Mucosa of descending colon (tissue), 3 donors: ENCODE measurements at regions not wholly inside any gene's neighbourhood (a gene's known extent, or its start where the extent isn't known, plus 50 kb on each side); places are given as distances from the start of the nearest gene placed in this dataset.

ENCODE experiments used
- ATAC-seq: fragments of 200-7000 bp; cut with Tn5 transposase; one replicate; pipeline ENCODE4 v1.9.1; 2020; ENCODE audit warnings: mild to moderate bottlenecking, moderate library complexity
- DNase-seq, 3 donors: peaks; one replicate each; pipeline ENCODE4 v3.0.0-alpha.2; 2020
- H3K36me3 ChIP-seq: fragments of 200-600 bp; one replicate; pipeline ENCODE4 v1.8.0; 2021; ENCODE audit warnings: low read depth, mild to moderate bottlenecking
- H3K4me1 ChIP-seq: fragments of 200-600 bp; one replicate; pipeline ENCODE4 v1.8.0; 2021; ENCODE audit warnings: low read depth, mild to moderate bottlenecking
- H3K4me3 ChIP-seq: fragments of 200-600 bp; one replicate; pipeline ENCODE4 v1.8.0; 2021; ENCODE audit warnings: mild to moderate bottlenecking
- H3K9me3 ChIP-seq: fragments of 200-600 bp; one replicate; pipeline ENCODE4 v1.8.0; 2021; ENCODE audit warnings: mild to moderate bottlenecking
- intact Hi-C, 2 donors: fragments of 100-400 bp; cut with DNase I in 1 of 2; cut with micrococcal nuclease in 1 of 2; formaldehyde crosslinking; loops; one replicate each; pipeline versions ENCODE4 v1.11.0 to v1.11.1; 2022; cut with DNase I, micrococcal nuclease
- TF ChIP-seq, protein P1 (sequence below): fragments of 200-600 bp; IDR thresholded peaks from one replicate; pipeline ENCODE4 v1.8.0; 2022; ENCODE audit warnings: antibody characterized with exemption, mild to moderate bottlenecking
- donor health status: DM: no; HTN: no; CAD: no; lungs with moderate emphysema.
- donor health status: DM: no; HTN: no; CAD: no.
- donor health status: DM: no; HTN: yes; CAD: no.

DNA sequence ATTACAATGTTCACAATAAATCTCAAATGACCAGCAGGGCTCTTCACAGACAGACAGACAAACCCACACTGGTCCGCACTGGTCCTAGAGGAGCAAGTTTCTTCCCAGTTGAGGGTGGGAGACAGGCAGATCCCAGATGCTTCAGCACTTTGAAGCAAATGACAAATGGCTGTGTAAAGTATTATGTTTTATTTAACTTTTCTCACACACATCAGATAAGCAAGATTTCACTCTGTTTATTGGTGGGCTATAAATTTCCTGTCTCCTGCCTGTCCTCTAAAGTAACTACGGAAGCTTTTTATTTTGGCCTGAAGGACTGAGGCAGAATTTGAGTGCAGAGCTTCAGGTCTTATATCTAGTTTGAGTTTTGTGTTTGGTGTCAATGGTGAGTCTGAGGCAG, 174.7 kb upstream of the MTNR1B start:
- ATAC-seq (no peak), DNase-seq (no peak)
- H3K4me3 ChIP-seq: no peak overlapping the region
- no peaks in the 10 kb centered on the region for H3K36me3 ChIP-seq
- H3K4me1 ChIP-seq: no peaks in the 10 kb centered on the region
- no peaks in the 10 kb centered on the region for H3K9me3 ChIP-seq
- intact Hi-C loops: no loop called here
- TF ChIP-seq, protein P1, sequence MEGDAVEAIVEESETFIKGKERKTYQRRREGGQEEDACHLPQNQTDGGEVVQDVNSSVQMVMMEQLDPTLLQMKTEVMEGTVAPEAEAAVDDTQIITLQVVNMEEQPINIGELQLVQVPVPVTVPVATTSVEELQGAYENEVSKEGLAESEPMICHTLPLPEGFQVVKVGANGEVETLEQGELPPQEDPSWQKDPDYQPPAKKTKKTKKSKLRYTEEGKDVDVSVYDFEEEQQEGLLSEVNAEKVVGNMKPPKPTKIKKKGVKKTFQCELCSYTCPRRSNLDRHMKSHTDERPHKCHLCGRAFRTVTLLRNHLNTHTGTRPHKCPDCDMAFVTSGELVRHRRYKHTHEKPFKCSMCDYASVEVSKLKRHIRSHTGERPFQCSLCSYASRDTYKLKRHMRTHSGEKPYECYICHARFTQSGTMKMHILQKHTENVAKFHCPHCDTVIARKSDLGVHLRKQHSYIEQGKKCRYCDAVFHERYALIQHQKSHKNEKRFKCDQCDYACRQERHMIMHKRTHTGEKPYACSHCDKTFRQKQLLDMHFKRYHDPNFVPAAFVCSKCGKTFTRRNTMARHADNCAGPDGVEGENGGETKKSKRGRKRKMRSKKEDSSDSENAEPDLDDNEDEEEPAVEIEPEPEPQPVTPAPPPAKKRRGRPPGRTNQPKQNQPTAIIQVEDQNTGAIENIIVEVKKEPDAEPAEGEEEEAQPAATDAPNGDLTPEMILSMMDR: no peak

GRCh38 chr11:92796744-92797143, 172.7 kb upstream of the MTNR1B start:
- H3K9me3 ChIP-seq: no peaks in the 10 kb centered on the region
- DNase-seq: no peak
- H3K36me3 ChIP-seq: no peaks in the 10 kb centered on the region
- no peaks in the 10 kb centered on the region for H3K4me1 ChIP-seq
- no peak overlapping the region for H3K4me3 ChIP-seq
- TF ChIP-seq, protein P1: no peak
- ATAC-seq: no peak
- intact Hi-C loops: no loop called here

DNA sequence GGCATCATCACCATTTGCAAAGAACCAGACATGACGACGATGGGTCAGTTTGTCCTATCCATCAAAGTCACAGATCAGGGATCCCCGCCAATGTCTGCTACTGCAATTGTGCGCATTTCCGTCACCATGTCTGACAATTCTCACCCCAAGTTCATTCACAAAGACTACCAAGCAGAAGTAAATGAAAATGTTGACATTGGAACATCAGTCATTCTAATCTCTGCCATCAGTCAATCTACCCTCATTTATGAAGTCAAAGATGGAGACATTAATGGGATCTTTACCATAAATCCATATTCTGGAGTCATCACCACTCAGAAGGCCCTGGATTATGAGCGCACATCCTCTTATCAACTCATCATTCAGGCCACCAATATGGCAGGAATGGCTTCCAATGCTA, 171.6 kb upstream of the MTNR1B start:
- Histone ChIP-seq H3K4me1 (no peaks in the 10 kb centered on the region), H3K4me3 (no peak overlapping the region), H3K36me3 (no peaks in the 10 kb centered on the region), H3K9me3 (no peaks in the 10 kb centered on the region)
- no peak for ATAC-seq
- no peak for DNase-seq
- TF ChIP-seq, protein P1: no peak
- intact Hi-C loops: no loop called here

GRCh38 chr11:92801685-92802084, 167.8 kb upstream of the MTNR1B start:
- DNase-seq: no peak
- intact Hi-C loops: no loop called here
- TF ChIP-seq, protein P1: no peak
- no peaks in the 10 kb centered on the region for H3K36me3 ChIP-seq
- ATAC-seq: no peak
- H3K4me3 ChIP-seq: no peak overlapping the region
- H3K9me3 ChIP-seq: no peaks in the 10 kb centered on the region
- H3K4me1 ChIP-seq: no peaks in the 10 kb centered on the region

DNA sequence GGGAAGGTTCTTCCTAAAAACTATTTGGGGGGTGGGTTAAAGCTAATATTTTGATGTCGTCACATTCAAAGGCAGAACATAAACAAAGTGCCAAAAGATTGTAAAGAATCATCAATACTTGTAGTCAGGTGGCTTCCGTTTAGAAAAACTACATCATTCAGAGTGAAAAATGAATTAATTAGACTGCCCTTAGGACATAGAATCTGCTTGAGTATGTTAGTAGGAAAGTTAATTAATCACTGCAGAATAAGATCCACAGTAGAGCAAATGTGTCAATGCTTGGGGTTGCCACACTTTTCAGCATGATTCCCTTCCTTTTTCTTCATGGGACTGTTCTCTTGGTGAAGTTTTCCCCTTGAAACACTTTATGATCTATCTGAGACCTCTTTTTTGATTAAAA, 166.8 kb upstream of the MTNR1B start:
- H3K4me3 ChIP-seq: no peak overlapping the region
- H3K4me1 ChIP-seq: no peaks in the 10 kb centered on the region
- H3K9me3 ChIP-seq: no peaks in the 10 kb centered on the region
- ATAC-seq (no peak), DNase-seq (no peak)
- TF ChIP-seq, protein P1: no peak
- intact Hi-C loops: no loop called here
- H3K36me3 ChIP-seq: no peaks in the 10 kb centered on the region

GRCh38 chr11:92803391-92803790, 166.1 kb upstream of the MTNR1B start:
- intact Hi-C loops: no loop called here
- TF ChIP-seq, protein P1: no peak
- no peak overlapping the region for H3K4me3 ChIP-seq
- H3K9me3 ChIP-seq: no peaks in the 10 kb centered on the region
- DNase-seq: no peak
- no peaks in the 10 kb centered on the region for H3K4me1 ChIP-seq
- ATAC-seq: no peak
- no peaks in the 10 kb centered on the region for H3K36me3 ChIP-seq
